Renal pelvis (tissue), 1 donor: ENCODE measurements at regions not wholly inside any gene's neighbourhood (a gene's known extent, or its start where the extent isn't known, plus 50 kb on each side); places are given as distances from the start of the nearest gene placed in this dataset.

Source experiments
- DNase-seq: peaks from one replicate; pipeline ENCODE4 v3.0.0-alpha.2; 2013

- no peak for DNase-seq
Observed at GRCh38 chr5:143761663-143762062, 50.3 kb upstream of the HMHB1 start.

GRCh38 chr5:143760755-143761154, 51.2 kb upstream of the HMHB1 start:
- DNase-seq = no peak

- DNase-seq = no peak
Observed at GRCh38 chr5:143760131-143760505, 51.8 kb upstream of the HMHB1 start.

- DNase-seq = no peak
Observed at GRCh38 chr5:143759396-143760130, 52.4 kb upstream of the HMHB1 start.

- DNase-seq = no peak
Observed at GRCh38 chr5:143758750-143759149, 53.2 kb upstream of the HMHB1 start.

- no peak for DNase-seq
Observed at GRCh38 chr5:143758015-143758414, 53.9 kb upstream of the HMHB1 start.

GRCh38 chr5:143757116-143757515, 54.8 kb upstream of the HMHB1 start:
- no peak for DNase-seq

- peak; percentile 11 for DNase-seq
Observed at GRCh38 chr5:143755966-143756365, 56.0 kb upstream of the HMHB1 start.

GRCh38 chr5:143752165-143752850, 59.7 kb upstream of the HMHB1 start:
- DNase-seq = no peak

GRCh38 chr5:143751342-143751741, 60.6 kb upstream of the HMHB1 start:
- no peak for DNase-seq

- DNase-seq = no peak
Observed at GRCh38 chr5:143749581-143750205, 62.3 kb upstream of the HMHB1 start.

GRCh38 chr5:143748516-143748915, 63.4 kb upstream of the HMHB1 start:
- no peak for DNase-seq

GRCh38 chr5:143742951-143743350, 69.0 kb upstream of the HMHB1 start:
- no peak for DNase-seq

- DNase-seq = no peak
Observed at GRCh38 chr5:143741421-143741820, 70.5 kb upstream of the HMHB1 start.

- no peak for DNase-seq
Observed at GRCh38 chr5:143740956-143741355, 71.0 kb upstream of the HMHB1 start.

GRCh38 chr5:143739746-143740145, 72.2 kb upstream of the HMHB1 start:
- DNase-seq = no peak

GRCh38 chr5:143738417-143739401, 73.3 kb upstream of the HMHB1 start:
- no peak for DNase-seq

GRCh38 chr5:143737062-143737461, 74.9 kb upstream of the HMHB1 start:
- DNase-seq = no peak

- no peak for DNase-seq
Observed at GRCh38 chr5:143734456-143734780, 77.5 kb upstream of the HMHB1 start.

- DNase-seq = no peak
Observed at GRCh38 chr5:143733665-143734455, 78.1 kb upstream of the HMHB1 start.

- DNase-seq = no peak
Observed at GRCh38 chr5:143732402-143732801, 79.6 kb upstream of the HMHB1 start.
